ENCODE measurements at regions not wholly inside any gene's neighbourhood (a gene's known extent, or its start where the extent isn't known, plus 50 kb on each side); places are given as distances from the start of the nearest gene placed in this dataset.

- Histone ChIP-seq H2BK12ac (ENCODE audit: low read length) (no peak overlapping the region), H3K4ac (ENCODE audit: low read length) (no peak overlapping the region), H3K18ac (ENCODE audit: low read length) (no peak overlapping the region), H3K27me3 (ENCODE audit: control insufficient read depth in 3 of 3, insufficient read depth in 3 of 3, low read depth in 1 of 3, low read length in 3 of 3) (no peaks in the 10 kb centered on the region), H4K8ac (ENCODE audit: low read depth, low read length) (no peak overlapping the region), H3K36me3 (replicated peaks in 1 of 2; ENCODE audit: control insufficient read depth in 2 of 2, insufficient read depth in 2 of 2, low read length in 2 of 2) (no peaks in the 10 kb centered on the region), H3K9ac (ENCODE audit: low read depth, low read length, poor library complexity) (no peak overlapping the region), H3K27ac (replicated peaks; ENCODE audit: low read length) (no peak overlapping the region), H2BK15ac (ENCODE audit: low read length) (no peak overlapping the region), H3K4me1 (ENCODE audit: control insufficient read depth in 2 of 2, insufficient read depth in 1 of 2, low read depth in 1 of 2, low read length in 2 of 2) (no peaks in the 10 kb centered on the region), H4K91ac (ENCODE audit: low read depth, low read length, poor library complexity) (no peak overlapping the region), H3K4me3 (ENCODE audit: low read length in 2 of 2) (no peak overlapping the region), H2BK5ac (ENCODE audit: low read length) (no peak overlapping the region), H3K14ac (ENCODE audit: low read length) (no peak overlapping the region), H3K23ac (ENCODE audit: low read depth, low read length, poor library complexity) (no peak overlapping the region), H2AFZ (ENCODE audit: low read length) (no peak overlapping the region), H3K79me1 (ENCODE audit: low read depth, low read length) (no peaks in the 10 kb centered on the region), H2AK5ac (ENCODE audit: low read depth, low read length) (no peak overlapping the region), H3K9me3 (replicated peaks in 1 of 2; ENCODE audit: control insufficient read depth in 2 of 2, insufficient read depth in 1 of 2, low read depth in 1 of 2, low read length in 2 of 2) (no peaks in the 10 kb centered on the region), H2BK120ac (ENCODE audit: low read depth, low read length) (no peak overlapping the region), H3K4me2 (ENCODE audit: insufficient read depth, low read length, poor library complexity, severe bottlenecking) (no peak overlapping the region)
- WGBS, 2 donors (ENCODE audit: extremely low coverage in 2 of 2, insufficient read length in 2 of 2, insufficient replicate concordance in 1 of 2): no CpG with 5 or more reads among the region's 2 CpGs
- DNase-seq (ENCODE audit: low spot score): no peak
Measured at GRCh38 chrY:15552074-15552473, 1027.7 kb downstream of the NLGN4Y start.

- Histone ChIP-seq H3K79me1 (ENCODE audit: low read depth, low read length) (no peaks in the 10 kb centered on the region), H4K8ac (ENCODE audit: low read depth, low read length) (no peak overlapping the region), H3K4me1 (ENCODE audit: control insufficient read depth in 2 of 2, insufficient read depth in 1 of 2, low read depth in 1 of 2, low read length in 2 of 2) (no peaks in the 10 kb centered on the region), H3K23ac (ENCODE audit: low read depth, low read length, poor library complexity) (no peak overlapping the region), H2BK120ac (ENCODE audit: low read depth, low read length) (no peak overlapping the region), H3K4ac (ENCODE audit: low read length) (no peak overlapping the region), H2BK12ac (ENCODE audit: low read length) (no peak overlapping the region), H3K14ac (ENCODE audit: low read length) (no peak overlapping the region), H3K4me2 (ENCODE audit: insufficient read depth, low read length, poor library complexity, severe bottlenecking) (no peak overlapping the region), H2AFZ (ENCODE audit: low read length) (no peak overlapping the region), H2BK5ac (ENCODE audit: low read length) (no peak overlapping the region), H3K18ac (ENCODE audit: low read length) (no peak overlapping the region), H3K9ac (ENCODE audit: low read depth, low read length, poor library complexity) (no peak overlapping the region), H3K27me3 (ENCODE audit: control insufficient read depth in 3 of 3, insufficient read depth in 3 of 3, low read depth in 1 of 3, low read length in 3 of 3) (no peaks in the 10 kb centered on the region), H4K91ac (ENCODE audit: low read depth, low read length, poor library complexity) (no peak overlapping the region), H2BK15ac (ENCODE audit: low read length) (no peak overlapping the region), H2AK5ac (ENCODE audit: low read depth, low read length) (no peak overlapping the region), H3K27ac (replicated peaks; ENCODE audit: low read length) (no peak overlapping the region), H3K9me3 (replicated peaks in 1 of 2; ENCODE audit: control insufficient read depth in 2 of 2, insufficient read depth in 1 of 2, low read depth in 1 of 2, low read length in 2 of 2) (no peaks in the 10 kb centered on the region), H3K4me3 (ENCODE audit: low read length in 2 of 2) (no peak overlapping the region), H3K36me3 (replicated peaks in 1 of 2; ENCODE audit: control insufficient read depth in 2 of 2, insufficient read depth in 2 of 2, low read length in 2 of 2) (no peaks in the 10 kb centered on the region)
- no peak for DNase-seq (ENCODE audit: low spot score)
- no CpG with 5 or more reads among the region's 1 CpG for WGBS, 2 donors (ENCODE audit: extremely low coverage in 2 of 2, insufficient read length in 2 of 2, insufficient replicate concordance in 1 of 2)
Measured at GRCh38 chrY:15554991-15555390, 1030.7 kb downstream of the NLGN4Y start.

GRCh38 chrY:15559169-15559568, 1034.8 kb downstream of the NLGN4Y start:
- H3K4ac ChIP-seq (ENCODE audit: low read length): no peak overlapping the region
- H3K14ac ChIP-seq (ENCODE audit: low read length): no peak overlapping the region
- H3K4me3 ChIP-seq (ENCODE audit: low read length in 2 of 2): no peak overlapping the region
- H4K8ac ChIP-seq (ENCODE audit: low read depth, low read length): no peak overlapping the region
- H3K79me1 ChIP-seq (ENCODE audit: low read depth, low read length): no peaks in the 10 kb centered on the region
- no peak overlapping the region for H2BK120ac ChIP-seq (ENCODE audit: low read depth, low read length)
- no peak overlapping the region for H2AK5ac ChIP-seq (ENCODE audit: low read depth, low read length)
- H3K27ac ChIP-seq (replicated peaks; ENCODE audit: low read length): no peak overlapping the region
- no peak for DNase-seq (ENCODE audit: low spot score)
- no peak overlapping the region for H2BK15ac ChIP-seq (ENCODE audit: low read length)
- H3K9me3 ChIP-seq (replicated peaks in 1 of 2; ENCODE audit: control insufficient read depth in 2 of 2, insufficient read depth in 1 of 2, low read depth in 1 of 2, low read length in 2 of 2): no peaks in the 10 kb centered on the region
- no peak overlapping the region for H3K4me2 ChIP-seq (ENCODE audit: insufficient read depth, low read length, poor library complexity, severe bottlenecking)
- H3K18ac ChIP-seq (ENCODE audit: low read length): no peak overlapping the region
- H3K36me3 ChIP-seq (replicated peaks in 1 of 2; ENCODE audit: control insufficient read depth in 2 of 2, insufficient read depth in 2 of 2, low read length in 2 of 2): no peaks in the 10 kb centered on the region
- H3K27me3 ChIP-seq (ENCODE audit: control insufficient read depth in 3 of 3, insufficient read depth in 3 of 3, low read depth in 1 of 3, low read length in 3 of 3): no peaks in the 10 kb centered on the region
- no peak overlapping the region for H2BK12ac ChIP-seq (ENCODE audit: low read length)
- no peak overlapping the region for H3K9ac ChIP-seq (ENCODE audit: low read depth, low read length, poor library complexity)
- H3K4me1 ChIP-seq (ENCODE audit: control insufficient read depth in 2 of 2, insufficient read depth in 1 of 2, low read depth in 1 of 2, low read length in 2 of 2): no peaks in the 10 kb centered on the region
- no peak overlapping the region for H2AFZ ChIP-seq (ENCODE audit: low read length)
- H4K91ac ChIP-seq (ENCODE audit: low read depth, low read length, poor library complexity): no peak overlapping the region
- no peak overlapping the region for H2BK5ac ChIP-seq (ENCODE audit: low read length)
- no peak overlapping the region for H3K23ac ChIP-seq (ENCODE audit: low read depth, low read length, poor library complexity)

GRCh38 chrY:15560840-15561239, 1036.5 kb downstream of the NLGN4Y start:
- Histone ChIP-seq H3K9me3 (replicated peaks in 1 of 2; ENCODE audit: control insufficient read depth in 2 of 2, insufficient read depth in 1 of 2, low read depth in 1 of 2, low read length in 2 of 2) (no peaks in the 10 kb centered on the region), H2BK15ac (ENCODE audit: low read length) (no peak overlapping the region), H3K14ac (ENCODE audit: low read length) (no peak overlapping the region), H2BK120ac (ENCODE audit: low read depth, low read length) (no peak overlapping the region), H3K4ac (ENCODE audit: low read length) (no peak overlapping the region), H2AK5ac (ENCODE audit: low read depth, low read length) (no peak overlapping the region), H3K27me3 (ENCODE audit: control insufficient read depth in 3 of 3, insufficient read depth in 3 of 3, low read depth in 1 of 3, low read length in 3 of 3) (no peaks in the 10 kb centered on the region), H3K4me1 (ENCODE audit: control insufficient read depth in 2 of 2, insufficient read depth in 1 of 2, low read depth in 1 of 2, low read length in 2 of 2) (no peaks in the 10 kb centered on the region), H3K79me1 (ENCODE audit: low read depth, low read length) (no peaks in the 10 kb centered on the region), H4K91ac (ENCODE audit: low read depth, low read length, poor library complexity) (no peak overlapping the region), H3K23ac (ENCODE audit: low read depth, low read length, poor library complexity) (no peak overlapping the region), H3K9ac (ENCODE audit: low read depth, low read length, poor library complexity) (no peak overlapping the region), H3K36me3 (replicated peaks in 1 of 2; ENCODE audit: control insufficient read depth in 2 of 2, insufficient read depth in 2 of 2, low read length in 2 of 2) (no peaks in the 10 kb centered on the region), H2BK12ac (ENCODE audit: low read length) (no peak overlapping the region), H2AFZ (ENCODE audit: low read length) (no peak overlapping the region), H3K27ac (replicated peaks; ENCODE audit: low read length) (no peak overlapping the region), H3K4me2 (ENCODE audit: insufficient read depth, low read length, poor library complexity, severe bottlenecking) (no peak overlapping the region), H4K8ac (ENCODE audit: low read depth, low read length) (no peak overlapping the region), H2BK5ac (ENCODE audit: low read length) (no peak overlapping the region), H3K18ac (ENCODE audit: low read length) (no peak overlapping the region), H3K4me3 (ENCODE audit: low read length in 2 of 2) (no peak overlapping the region)
- DNase-seq (ENCODE audit: low spot score): no peak
- no CpG with 5 or more reads among the region's 3 CpGs for WGBS, 2 donors (ENCODE audit: extremely low coverage in 2 of 2, insufficient read length in 2 of 2, insufficient replicate concordance in 1 of 2)

Data from neuronal stem cell (in vitro differentiated cells).